IMR-90 (cell line): ENCODE measurements at regions not wholly inside any gene's neighbourhood (a gene's known extent, or its start where the extent isn't known, plus 50 kb on each side); places are given as distances from the start of the nearest gene placed in this dataset.

Source experiments
- ATAC-seq: fragments of 200-7000 bp; cut with Tn5 transposase; 2 replicates; pipeline ENCODE4 v1.9.1; 2020; ENCODE audit warnings: low read depth, mild to moderate bottlenecking, moderate library complexity
- BruUV-seq: library from RNA; stranded (reverse); fragments of 400-500 nt; replicated peaks from 2 replicates; lab custom pipeline; 2021; lab: Mats Ljungman, UMichigan
- CTCF ChIA-PET: fragments of 300-600 bp; formaldehyde crosslinking; extraction: SDS; loops from one replicate; lab custom pipeline; 2021; ENCODE audit warnings: antibody characterized with exemption; lab: Yijun Ruan, JAX
- POLR2A ChIA-PET: fragments of 300-600 bp; sonication (Branson Sonifier 250); formaldehyde crosslinking; loops from one replicate; lab custom pipeline; 2022; ENCODE audit warnings: antibody characterized with exemption; ENCODE audit not compliant: unreplicated experiment; lab: Charles Lee
- DNase-seq: peaks from one replicate; pipeline ENCODE4 v3.0.0; 2013
- H2AFZ ChIP-seq: replicated peaks from 2 replicates; pipeline ENCODE3; 2013; ENCODE audit warnings: low read length, mild to moderate bottlenecking; ENCODE audit not compliant: poor library complexity
- H2AK5ac ChIP-seq: 2 replicates; pipeline ENCODE4 v1.6.1; 2013; ENCODE audit warnings: low read depth, low read length, inconsistent platforms
- H2AK9ac ChIP-seq: replicated peaks from 2 replicates; pipeline ENCODE3; 2013; ENCODE audit warnings: mild to moderate bottlenecking, low read depth, low read length, moderate library complexity; ENCODE audit not compliant: poor library complexity
- H2BK120ac ChIP-seq: 2 replicates; pipeline ENCODE4 v1.6.1; 2013; ENCODE audit warnings: low read depth, low read length, inconsistent platforms
- H2BK15ac ChIP-seq: 3 replicates; pipeline ENCODE4 v1.6.1; 2013; ENCODE audit warnings: low read depth, low read length, inconsistent platforms
- H2BK20ac ChIP-seq: 2 replicates; pipeline ENCODE4 v1.6.1; 2013; ENCODE audit warnings: low read depth, mild to moderate bottlenecking, inconsistent platforms, low read length, moderate library complexity
- H2BK5ac ChIP-seq: 2 replicates; pipeline ENCODE4 v1.6.1; 2013; ENCODE audit warnings: mild to moderate bottlenecking, low read depth, low read length, inconsistent platforms; ENCODE audit not compliant: poor library complexity, severe bottlenecking
- H3K14ac ChIP-seq: replicated peaks from 2 replicates; pipeline ENCODE4 v1.6.1; 2013; ENCODE audit warnings: low read depth, low read length, inconsistent platforms
- H3K18ac ChIP-seq: 2 replicates; pipeline ENCODE4 v1.6.1; 2013; ENCODE audit warnings: low read depth, low read length, control low read depth
- H3K23ac ChIP-seq: 2 replicates; pipeline ENCODE4 v1.6.1; 2013; ENCODE audit warnings: low read depth, low read length, inconsistent platforms
- H3K27ac ChIP-seq: 2 replicates; pipeline ENCODE4 v1.5.1; 2013; ENCODE audit warnings: mild to moderate bottlenecking, control low read depth, low read length; ENCODE audit not compliant: insufficient read depth
- H3K27me3 ChIP-seq: 2 replicates; pipeline ENCODE4 v1.6.1; 2013; ENCODE audit warnings: low read length; ENCODE audit not compliant: control insufficient read depth, insufficient read depth
- H3K36me3 ChIP-seq: 2 replicates; pipeline ENCODE4 v1.6.1; 2013; ENCODE audit warnings: low read length, mixed read lengths; ENCODE audit not compliant: control insufficient read depth, insufficient read depth
- H3K4ac ChIP-seq: 2 replicates; pipeline ENCODE4 v1.6.1; 2013; ENCODE audit warnings: low read depth, low read length, inconsistent platforms
- H3K4me1 ChIP-seq: 2 replicates; pipeline ENCODE4 v1.6.1; 2013; ENCODE audit warnings: low read length, mixed read lengths; ENCODE audit not compliant: control insufficient read depth, insufficient read depth
- H3K4me2 ChIP-seq: 2 replicates; pipeline ENCODE4 v1.6.1; 2013; ENCODE audit warnings: low read depth, mild to moderate bottlenecking, control low read depth, low read length, moderate library complexity
- H3K4me3 ChIP-seq: 2 replicates; pipeline ENCODE4 v1.5.1; 2013; ENCODE audit warnings: low read depth, mild to moderate bottlenecking, control low read depth, low read length, moderate library complexity; ENCODE audit not compliant: insufficient read depth
- H3K56ac ChIP-seq: 2 replicates; pipeline ENCODE4 v1.6.1; 2013; ENCODE audit warnings: low read length, inconsistent platforms; ENCODE audit not compliant: insufficient read depth; ENCODE audit errors: extremely low read depth
- H3K79me1 ChIP-seq, 2 experiments: 2 replicates each; pipeline ENCODE4 v1.6.1; 2013; ENCODE audit warnings: low read length in 2 of 2, inconsistent platforms in 1 of 2, low read depth in 1 of 2
- H3K9ac ChIP-seq: 2 replicates; pipeline ENCODE4 v1.6.1; 2013; ENCODE audit warnings: low read depth, low read length, control low read depth
- H3K9me1 ChIP-seq: 2 replicates; pipeline ENCODE4 v1.6.1; 2013; ENCODE audit warnings: low read length, inconsistent platforms; ENCODE audit not compliant: insufficient read depth
- H3K9me3 ChIP-seq: 2 replicates; pipeline ENCODE4 v1.6.1; 2013; ENCODE audit warnings: low read length; ENCODE audit not compliant: control insufficient read depth, insufficient read depth
- H4K20me1 ChIP-seq: 2 replicates; pipeline ENCODE4 v1.6.1; 2013; ENCODE audit warnings: low read length, inconsistent platforms; ENCODE audit not compliant: insufficient read depth
- H4K5ac ChIP-seq: 2 replicates; pipeline ENCODE4 v1.6.1; 2013; ENCODE audit warnings: mild to moderate bottlenecking, low read depth, low read length, control low read depth
- H4K8ac ChIP-seq, 2 experiments: 2 replicates each; pipeline ENCODE4 v1.6.1; 2013; ENCODE audit warnings: low read depth in 2 of 2, low read length in 2 of 2, control low read depth in 1 of 2, inconsistent platforms in 1 of 2
- H4K91ac ChIP-seq: 2 replicates; pipeline ENCODE4 v1.6.1; 2013; ENCODE audit warnings: low read depth, low read length, inconsistent platforms; ENCODE audit not compliant: insufficient read depth
- BHLHE40 ChIP-seq: fragments of 150-350 bp; IDR thresholded peaks from 2 replicates; pipeline ENCODE4 v1.6.1; 2016; ENCODE audit warnings: mild to moderate bottlenecking, low read depth, low read length
- FOS ChIP-seq: fragments of 150-350 bp; IDR thresholded peaks from 2 replicates; pipeline ENCODE4 v1.6.1; 2016; ENCODE audit warnings: low read depth, low read length
- MAFK ChIP-seq: IDR thresholded peaks from 2 replicates; pipeline ENCODE4 v1.6.1; 2012; ENCODE audit warnings: low read depth, low read length, improper control_type of control experiment
- MAZ ChIP-seq: IDR thresholded peaks from 2 replicates; pipeline ENCODE4 v1.6.1; 2012; ENCODE audit warnings: low read depth, mild to moderate bottlenecking, low read length, improper control_type of control experiment, moderate library complexity, borderline replicate concordance
- MXI1 ChIP-seq: IDR thresholded peaks from 2 replicates; pipeline ENCODE4 v1.6.1; 2012; ENCODE audit warnings: low read depth, mild to moderate bottlenecking, low read length, moderate library complexity, borderline replicate concordance
- POLR2A ChIP-seq: IDR thresholded peaks from 2 replicates; pipeline ENCODE4 v1.6.1; 2012; ENCODE audit warnings: mild to moderate bottlenecking, low read depth, low read length
- WGBS, 2 experiments: methylation state at CpG; one replicate each; pipeline versions ENCODE4 v1.1.5 to v1.1.7; 2013; ENCODE audit warnings: missing lambda C conversion rate in 2 of 2; ENCODE audit not compliant: insufficient read length in 1 of 2; ENCODE audit errors: extremely low coverage in 2 of 2; 5-methylcytosine and 5-hydroxymethylcytosine counted together
- dilution Hi-C: fragments of 300-500 bp; cut with HindIII; formaldehyde crosslinking; loops from one replicate; pipeline ENCODE4 v1.14.3; 2018; ENCODE audit warnings: low sequenced_read_pairs; ENCODE audit not compliant: unreplicated experiment
- in situ Hi-C: fragments of 300-500 bp; cut with MboI; formaldehyde crosslinking; loops from 3 replicates; pipeline ENCODE4 v1.14.3; 2019; ENCODE audit warnings: low sequenced_read_pairs, inconsistent platforms, mixed read lengths
- intact Hi-C: fragments of 100-400 bp; cut with micrococcal nuclease; formaldehyde crosslinking; loops from 2 replicates; pipeline ENCODE4 v1.10.0; 2022
- TF ChIP-seq, protein P1 (sequence below): fragments of 150-350 bp; IDR thresholded peaks from 2 replicates; pipeline ENCODE4 v1.6.1; 2016; ENCODE audit warnings: low read depth, mild to moderate bottlenecking, low read length, moderate library complexity, borderline replicate concordance

DNA sequence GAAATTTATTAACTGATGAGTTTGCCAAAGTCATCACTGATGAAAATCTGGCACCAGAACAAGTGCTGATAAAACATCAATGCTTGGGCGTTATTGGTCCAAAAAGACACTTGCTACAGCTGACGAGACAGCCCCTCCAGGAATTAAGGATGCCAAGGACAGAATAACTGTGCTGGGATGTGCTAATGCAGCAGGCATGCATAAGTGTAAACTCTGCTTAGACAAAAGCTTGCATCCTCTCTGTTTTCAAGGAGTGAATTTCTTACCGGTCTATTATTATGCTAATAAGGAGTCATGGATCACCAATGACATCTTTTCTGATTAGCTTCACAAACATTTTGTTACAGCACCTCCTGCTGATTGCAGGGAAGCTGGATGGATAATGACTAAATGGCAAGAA, 402.0 kb downstream of the LTN1 start:
- no peak for TF ChIP-seq BHLHE40
- TF ChIP-seq MXI1, result no peak
- TF ChIP-seq POLR2A, result no peak
- no peak for TF ChIP-seq MAFK
- TF ChIP-seq FOS, result no peak
- TF ChIP-seq MAZ, result no peak
- TF ChIP-seq, protein P1, sequence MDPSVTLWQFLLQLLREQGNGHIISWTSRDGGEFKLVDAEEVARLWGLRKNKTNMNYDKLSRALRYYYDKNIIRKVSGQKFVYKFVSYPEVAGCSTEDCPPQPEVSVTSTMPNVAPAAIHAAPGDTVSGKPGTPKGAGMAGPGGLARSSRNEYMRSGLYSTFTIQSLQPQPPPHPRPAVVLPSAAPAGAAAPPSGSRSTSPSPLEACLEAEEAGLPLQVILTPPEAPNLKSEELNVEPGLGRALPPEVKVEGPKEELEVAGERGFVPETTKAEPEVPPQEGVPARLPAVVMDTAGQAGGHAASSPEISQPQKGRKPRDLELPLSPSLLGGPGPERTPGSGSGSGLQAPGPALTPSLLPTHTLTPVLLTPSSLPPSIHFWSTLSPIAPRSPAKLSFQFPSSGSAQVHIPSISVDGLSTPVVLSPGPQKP, result no peak
- BruUV-seq, result no TSS peak

More for the DNA sequence above, 402.0 kb downstream of the LTN1 start:
- no peak overlapping the region for H2BK5ac ChIP-seq
- no peak overlapping the region for H3K23ac ChIP-seq
- no peak overlapping the region for H3K56ac ChIP-seq
- ATAC-seq, result no peak
- no peak overlapping the region for H3K4me2 ChIP-seq
- H2AFZ ChIP-seq, result no peak overlapping the region
- H2AK5ac ChIP-seq, result no peak overlapping the region
- no peak overlapping the region for H4K8ac ChIP-seq
- H3K14ac ChIP-seq, result no peak overlapping the region
- no peaks in the 10 kb centered on the region for H3K79me1 ChIP-seq
- H3K9ac ChIP-seq, result no peak overlapping the region
- H3K27me3 ChIP-seq, result no peaks in the 10 kb centered on the region
- H2BK20ac ChIP-seq, result no peak overlapping the region
- no peak overlapping the region for H3K4ac ChIP-seq
- POLR2A ChIA-PET, result no interaction called here
- no peaks in the 10 kb centered on the region for H3K36me3 ChIP-seq
- H4K5ac ChIP-seq, result no peak overlapping the region
- intact Hi-C loops, result no loop called here
- no peak for DNase-seq
- H2BK120ac ChIP-seq, result no peak overlapping the region
- 33% methylated on average over 2 of the region's 3 CpGs; no CpG with 5 or more reads in 1 of the 2 experiments for WGBS, 2 experiments
- no peaks in the 10 kb centered on the region for H4K20me1 ChIP-seq
- H3K27ac ChIP-seq, result no peak overlapping the region
- in situ Hi-C loops, result no loop called here
- H2BK15ac ChIP-seq, result no peak overlapping the region
- dilution Hi-C loops, result no loop called here
- no peak overlapping the region for H2AK9ac ChIP-seq
- H3K18ac ChIP-seq, result no peak overlapping the region
- no peaks in the 10 kb centered on the region for H3K9me1 ChIP-seq
- 0 out of 2 replicates have a peak, but pooled peaks cover 2% of the 10 kb centered on the region for H3K9me3 ChIP-seq
- no peak overlapping the region for H4K91ac ChIP-seq
- H3K4me3 ChIP-seq, result no peak overlapping the region
- H3K4me1 ChIP-seq, result peaks cover 3% of the 10 kb centered on the region
- CTCF ChIA-PET, result no interaction called here
